ENCODE measurements at regions not wholly inside any gene's neighbourhood (a gene's known extent, or its start where the extent isn't known, plus 50 kb on each side); places are given as distances from the start of the nearest gene placed in this dataset.

DNA sequence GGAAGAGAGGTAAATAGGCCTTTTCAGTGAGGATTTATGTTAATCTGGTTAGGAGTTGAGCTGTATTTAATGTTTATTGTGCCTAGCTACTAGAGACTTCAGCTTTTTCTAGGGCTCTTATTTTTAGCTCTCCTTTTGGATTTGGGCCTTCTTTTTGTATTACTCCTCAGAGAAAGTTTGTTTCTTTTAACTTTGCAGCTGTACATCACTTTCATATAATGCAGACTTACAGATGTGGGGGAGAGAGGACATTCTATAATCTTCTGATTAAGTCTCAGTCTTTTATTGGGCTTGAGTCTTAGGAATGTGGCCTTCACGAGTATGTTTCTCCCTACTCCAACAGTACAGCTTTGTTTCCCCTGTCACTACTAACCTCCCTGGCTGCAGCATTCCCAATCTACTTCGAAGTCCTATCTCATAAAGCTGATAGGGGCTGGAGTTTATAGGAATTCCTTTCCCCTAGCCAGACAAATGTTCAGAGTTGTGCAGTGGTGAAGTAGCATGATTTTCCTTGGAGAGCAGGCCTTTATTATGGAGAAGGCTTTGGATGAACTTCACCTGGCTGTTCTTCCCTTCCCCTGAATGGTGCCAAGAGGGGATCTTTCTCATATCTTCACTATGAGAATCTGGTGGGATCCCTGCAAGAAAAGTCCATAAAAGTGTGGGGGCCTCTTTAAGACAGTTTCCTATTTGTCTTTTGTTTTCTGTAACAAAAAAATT, 82.2 kb upstream of the CBLB start:
- no peak for DNase-seq (ENCODE audit: low spot score)
- TF ChIP-seq, protein P1, sequence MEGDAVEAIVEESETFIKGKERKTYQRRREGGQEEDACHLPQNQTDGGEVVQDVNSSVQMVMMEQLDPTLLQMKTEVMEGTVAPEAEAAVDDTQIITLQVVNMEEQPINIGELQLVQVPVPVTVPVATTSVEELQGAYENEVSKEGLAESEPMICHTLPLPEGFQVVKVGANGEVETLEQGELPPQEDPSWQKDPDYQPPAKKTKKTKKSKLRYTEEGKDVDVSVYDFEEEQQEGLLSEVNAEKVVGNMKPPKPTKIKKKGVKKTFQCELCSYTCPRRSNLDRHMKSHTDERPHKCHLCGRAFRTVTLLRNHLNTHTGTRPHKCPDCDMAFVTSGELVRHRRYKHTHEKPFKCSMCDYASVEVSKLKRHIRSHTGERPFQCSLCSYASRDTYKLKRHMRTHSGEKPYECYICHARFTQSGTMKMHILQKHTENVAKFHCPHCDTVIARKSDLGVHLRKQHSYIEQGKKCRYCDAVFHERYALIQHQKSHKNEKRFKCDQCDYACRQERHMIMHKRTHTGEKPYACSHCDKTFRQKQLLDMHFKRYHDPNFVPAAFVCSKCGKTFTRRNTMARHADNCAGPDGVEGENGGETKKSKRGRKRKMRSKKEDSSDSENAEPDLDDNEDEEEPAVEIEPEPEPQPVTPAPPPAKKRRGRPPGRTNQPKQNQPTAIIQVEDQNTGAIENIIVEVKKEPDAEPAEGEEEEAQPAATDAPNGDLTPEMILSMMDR (IDR thresholded peaks at IDR 0.05; ENCODE audit: unreplicated experiment) = no peak
- no peaks in the 10 kb centered on the region for H3K36me3 Mint-ChIP-seq (ENCODE audit: low read depth, unreplicated experiment)
- H3K9me3 Mint-ChIP-seq (ENCODE audit: unreplicated experiment) = no peaks in the 10 kb centered on the region
- H3K4me1 Mint-ChIP-seq (ENCODE audit: unreplicated experiment) = no peaks in the 10 kb centered on the region
- H3K27ac Mint-ChIP-seq (ENCODE audit: unreplicated experiment) = no peak overlapping the region
- no peak overlapping the region for H3K4me3 Mint-ChIP-seq (ENCODE audit: unreplicated experiment)
- no peaks in the 10 kb centered on the region for H3K27me3 Mint-ChIP-seq (ENCODE audit: unreplicated experiment)

DNA sequence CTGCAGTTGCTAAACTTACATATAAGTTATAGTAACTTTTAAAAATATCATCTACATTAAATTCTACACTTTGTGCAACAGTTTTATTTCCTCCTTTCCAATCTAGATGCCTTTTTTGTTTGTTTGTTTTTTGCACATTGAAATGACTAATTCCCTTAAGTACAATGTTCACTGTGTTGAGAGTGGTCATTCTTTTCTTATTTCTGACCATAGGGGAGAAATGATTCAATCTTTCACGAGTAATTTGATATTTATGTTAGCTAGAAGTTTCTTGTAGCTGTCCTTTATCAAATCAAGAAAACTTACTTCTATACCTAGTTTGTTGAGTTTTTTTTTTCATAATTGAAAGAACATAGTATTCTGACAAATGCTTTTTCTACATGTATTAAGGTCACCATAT, 85.0 kb upstream of the CBLB start:
- TF ChIP-seq, protein P1 (IDR thresholded peaks at IDR 0.05; ENCODE audit: unreplicated experiment) = no peak
- Mint-ChIP-seq H3K4me1 (ENCODE audit: unreplicated experiment) (no peaks in the 10 kb centered on the region), H3K27me3 (ENCODE audit: unreplicated experiment) (no peaks in the 10 kb centered on the region), H3K9me3 (ENCODE audit: unreplicated experiment) (no peaks in the 10 kb centered on the region), H3K4me3 (ENCODE audit: unreplicated experiment) (no peak overlapping the region), H3K36me3 (ENCODE audit: low read depth, unreplicated experiment) (no peaks in the 10 kb centered on the region), H3K27ac (ENCODE audit: unreplicated experiment) (no peak overlapping the region)
- no peak for DNase-seq (ENCODE audit: low spot score)

DNA sequence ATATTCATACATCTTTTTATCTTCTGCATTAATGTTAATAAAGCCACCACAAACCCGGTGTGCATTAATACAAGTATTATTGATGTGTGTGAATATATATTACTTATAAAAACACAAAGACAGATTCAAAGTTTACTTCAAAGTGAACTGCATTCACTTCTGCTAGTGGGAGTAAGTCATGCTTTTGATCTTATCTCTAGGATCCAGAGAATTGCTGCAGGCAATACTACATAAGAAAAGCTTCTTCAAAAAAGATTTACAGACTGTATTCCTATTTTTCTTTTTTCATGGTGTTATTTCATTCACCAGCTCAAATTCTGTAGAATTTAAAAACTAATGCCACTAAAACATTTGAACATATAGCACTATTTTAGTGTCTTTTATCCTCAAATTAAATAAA, 87.5 kb upstream of the CBLB start:
- no peak for DNase-seq (ENCODE audit: low spot score)

DNA sequence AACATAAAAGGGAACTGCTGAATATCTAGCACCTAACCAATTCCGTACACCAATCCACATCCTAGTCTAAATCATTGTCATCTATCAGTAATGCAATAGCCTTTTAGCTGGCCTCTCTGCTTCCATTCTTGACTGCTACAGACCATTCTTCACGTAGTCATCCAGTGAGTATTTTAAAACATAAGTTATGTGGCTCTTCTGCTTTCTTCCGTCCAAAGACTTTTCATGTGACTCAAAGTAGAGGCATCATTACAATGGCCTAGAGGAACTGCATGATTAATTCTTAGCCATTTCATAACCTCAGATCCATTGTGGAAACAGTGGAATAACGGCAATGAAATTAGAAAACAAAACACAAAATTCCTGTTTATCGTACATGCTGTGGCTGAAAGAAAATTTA, 88.9 kb upstream of the CBLB start:
- no peak overlapping the region for H3K27ac Mint-ChIP-seq (ENCODE audit: unreplicated experiment)
- TF ChIP-seq, protein P1 (IDR thresholded peaks at IDR 0.05; ENCODE audit: unreplicated experiment) = no peak
- H3K4me1 Mint-ChIP-seq (ENCODE audit: unreplicated experiment) = no peaks in the 10 kb centered on the region
- no peaks in the 10 kb centered on the region for H3K27me3 Mint-ChIP-seq (ENCODE audit: unreplicated experiment)
- no peaks in the 10 kb centered on the region for H3K9me3 Mint-ChIP-seq (ENCODE audit: unreplicated experiment)
- no peaks in the 10 kb centered on the region for H3K36me3 Mint-ChIP-seq (ENCODE audit: low read depth, unreplicated experiment)
- no peak for DNase-seq (ENCODE audit: low spot score)
- no peak overlapping the region for H3K4me3 Mint-ChIP-seq (ENCODE audit: unreplicated experiment)

More for the DNA sequence above, 87.5 kb upstream of the CBLB start:
- Mint-ChIP-seq H3K36me3 (ENCODE audit: low read depth, unreplicated experiment) (no peaks in the 10 kb centered on the region), H3K4me1 (ENCODE audit: unreplicated experiment) (no peaks in the 10 kb centered on the region), H3K4me3 (ENCODE audit: unreplicated experiment) (no peak overlapping the region), H3K27me3 (ENCODE audit: unreplicated experiment) (no peaks in the 10 kb centered on the region), H3K9me3 (ENCODE audit: unreplicated experiment) (no peaks in the 10 kb centered on the region), H3K27ac (ENCODE audit: unreplicated experiment) (no peak overlapping the region)
- TF ChIP-seq, protein P1 (IDR thresholded peaks at IDR 0.05; ENCODE audit: unreplicated experiment) = no peak

DNA sequence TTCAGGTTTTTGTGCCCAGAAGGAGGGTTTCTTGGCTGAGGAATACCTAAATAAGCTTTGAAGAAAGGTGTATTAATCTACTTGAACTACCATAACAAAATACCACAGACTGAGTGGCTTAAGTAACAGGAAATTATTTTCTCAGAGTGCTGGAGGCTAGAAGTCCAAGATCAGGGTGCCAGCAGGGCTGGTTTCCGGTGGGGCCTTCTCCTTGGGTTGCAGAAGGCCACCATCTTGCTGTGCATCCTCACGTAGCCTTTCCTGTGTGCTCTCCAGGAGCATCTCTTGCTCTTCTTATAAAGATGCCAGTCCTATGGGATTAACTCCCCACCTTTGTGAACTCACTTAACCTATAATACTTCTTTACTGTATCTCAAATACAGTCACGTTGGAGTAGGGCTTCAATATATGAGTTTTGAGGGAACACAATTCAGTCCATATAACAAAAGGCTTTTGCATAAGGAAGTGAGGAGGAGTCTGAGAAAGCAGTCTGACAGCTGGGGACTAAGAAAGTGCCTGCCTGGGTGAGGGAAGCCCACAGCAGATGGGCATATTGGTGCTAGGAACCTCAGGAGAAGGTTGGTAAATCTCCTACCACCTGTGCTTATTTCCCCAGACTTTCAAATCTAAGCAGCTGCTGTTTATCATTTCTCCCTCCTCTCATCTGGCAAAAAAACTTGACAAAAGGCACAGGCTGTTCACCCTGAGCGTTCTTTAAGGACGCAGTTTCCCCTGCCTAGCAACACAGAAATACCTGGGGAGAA, 89.6 kb upstream of the CBLB start:
- TF ChIP-seq, protein P1 (IDR thresholded peaks at IDR 0.05; ENCODE audit: unreplicated experiment) = no peak
- H3K4me1 Mint-ChIP-seq (ENCODE audit: unreplicated experiment) = no peaks in the 10 kb centered on the region
- H3K36me3 Mint-ChIP-seq (ENCODE audit: low read depth, unreplicated experiment) = no peaks in the 10 kb centered on the region
- no peaks in the 10 kb centered on the region for H3K27me3 Mint-ChIP-seq (ENCODE audit: unreplicated experiment)
- no peak for DNase-seq (ENCODE audit: low spot score)
- no peaks in the 10 kb centered on the region for H3K9me3 Mint-ChIP-seq (ENCODE audit: unreplicated experiment)
- H3K4me3 Mint-ChIP-seq (ENCODE audit: unreplicated experiment) = no peak overlapping the region
- H3K27ac Mint-ChIP-seq (ENCODE audit: unreplicated experiment) = no peak overlapping the region

Data from endothelial cell (in vitro differentiated cells).